Transverse colon (tissue), 4 donors: ENCODE measurements at regions not wholly inside any gene's neighbourhood (a gene's known extent, or its start where the extent isn't known, plus 50 kb on each side); places are given as distances from the start of the nearest gene placed in this dataset.

Source experiments
- DNase-seq: peaks from one replicate; pipeline ENCODE4 v3.0.0-alpha.2; 2019
- H3K27ac ChIP-seq, 4 donors: fragments of 200-600 bp; sonication (generic); 2 replicates each; pipeline ENCODE4 v1.5.1; 2016 to 2018; ENCODE audit warnings: inconsistent platforms in 4 of 4
- H3K27me3 ChIP-seq: fragments of 200-600 bp; sonication (generic); 2 replicates; pipeline ENCODE4 v1.5.1; 2017; ENCODE audit warnings: inconsistent platforms
- H3K36me3 ChIP-seq, 4 donors: fragments of 200-600 bp; sonication (generic); 2 replicates each; pipeline ENCODE4 v1.5.1; 2017 to 2019; ENCODE audit warnings: inconsistent platforms in 4 of 4
- H3K4me1 ChIP-seq, 4 donors: fragments of 200-600 bp; sonication (generic); 2 replicates each; pipeline ENCODE4 v1.5.1; 2017 to 2020; ENCODE audit warnings: inconsistent platforms in 4 of 4
- H3K4me3 ChIP-seq, 4 donors: fragments of 200-600 bp; sonication (generic); 1 replicate in 1 of 4; 2 replicates in 3 of 4; pipeline versions ENCODE4 v1.5.1 to v1.6.1; 2017 to 2019; ENCODE audit warnings: inconsistent platforms in 4 of 4
- H3K9me3 ChIP-seq, 2 donors: fragments of 200-600 bp; sonication (generic); 2 replicates each; pipeline ENCODE4 v1.5.1; 2017 to 2019; ENCODE audit warnings: inconsistent platforms in 2 of 2
- EP300 ChIP-seq: sonication (generic); formaldehyde crosslinking; IDR thresholded peaks from one replicate; pipeline ENCODE4 v1.6.1; 2017; ENCODE audit warnings: antibody characterized with exemption, low read depth
- POLR2A ChIP-seq: fragments of 450-650 bp; IDR thresholded peaks from one replicate; pipeline ENCODE4 v1.6.1; 2016; ENCODE audit warnings: antibody characterized with exemption, mild to moderate bottlenecking, moderate library complexity
- POLR2AphosphoS5 ChIP-seq, 3 donors: sonication (generic); formaldehyde crosslinking; IDR thresholded peaks; one replicate each; pipeline ENCODE4 v1.6.1; 2016; ENCODE audit warnings: antibody characterized with exemption in 3 of 3
- WGBS, 2 donors: methylation state at CpG; one replicate each; pipeline ENCODE4 v1.1.5; 2018; ENCODE audit warnings: low coverage in 1 of 2; 5-methylcytosine and 5-hydroxymethylcytosine counted together
- in situ Hi-C, 4 donors: fragments of 200-750 bp; cut with MboI; loops; one replicate each; pipeline versions ENCODE4 v1.15.0 to v1.15.1; 2017; ENCODE audit warnings: low sequenced_read_pairs in 3 of 4, low pct_ligation_motif_present in 1 of 4, low pct_unique_long_range_greater_than_20kb in 1 of 4
- intact Hi-C: fragments of 100-400 bp; cut with DNase I; formaldehyde crosslinking; loops from one replicate; pipeline ENCODE4 v1.15.1; 2023; ENCODE audit warnings: low total_unique reads
- TF ChIP-seq, protein P1 (sequence below), 5 experiments: fragments of 200-600 bp in 3 of 5; fragments of 450-650 bp in 2 of 5; sonication (generic) in 3 of 5; IDR thresholded peaks; 1 replicate in 2 of 5; 2 replicates in 3 of 5; pipeline ENCODE4 v1.5.1; 2016 to 2017; ENCODE audit warnings: antibody characterized with exemption in 5 of 5, inconsistent platforms in 3 of 5, mild to moderate bottlenecking in 2 of 5, moderate library complexity in 1 of 5

DNA sequence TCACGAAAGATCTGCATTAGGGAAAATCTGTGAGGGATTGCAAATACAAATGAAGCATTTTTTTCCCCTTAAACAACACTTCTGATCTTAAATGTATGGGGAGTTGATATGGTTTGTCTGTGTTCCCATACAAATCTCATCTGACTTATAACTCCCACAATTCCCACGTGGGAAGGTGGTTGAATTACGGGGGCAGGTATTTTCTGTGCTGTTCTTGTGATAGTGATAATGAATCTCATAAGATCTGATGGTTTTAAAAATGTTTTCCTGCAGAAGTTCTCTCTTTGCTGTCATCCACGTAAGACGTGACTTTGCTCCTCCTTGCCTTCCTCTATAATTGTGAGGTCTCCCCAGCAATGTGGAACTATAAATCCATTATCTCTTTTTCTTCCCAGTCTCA, 107.4 kb upstream of the KCNIP4 start:
- no peaks in the 10 kb centered on the region for H3K36me3 ChIP-seq
- WGBS, 2 donors, result 69 to 71% methylated on average over 5 of the region's 5 CpGs
- no peaks in the 10 kb centered on the region for H3K27me3 ChIP-seq
- H3K9me3 ChIP-seq, result no peaks in the 10 kb centered on the region
- H3K4me1 ChIP-seq, result no peaks in the 10 kb centered on the region
- no peak overlapping the region for H3K4me3 ChIP-seq
- no peak overlapping the region for H3K27ac ChIP-seq
- in situ Hi-C loops, result no loop called here
- TF ChIP-seq, protein P1, sequence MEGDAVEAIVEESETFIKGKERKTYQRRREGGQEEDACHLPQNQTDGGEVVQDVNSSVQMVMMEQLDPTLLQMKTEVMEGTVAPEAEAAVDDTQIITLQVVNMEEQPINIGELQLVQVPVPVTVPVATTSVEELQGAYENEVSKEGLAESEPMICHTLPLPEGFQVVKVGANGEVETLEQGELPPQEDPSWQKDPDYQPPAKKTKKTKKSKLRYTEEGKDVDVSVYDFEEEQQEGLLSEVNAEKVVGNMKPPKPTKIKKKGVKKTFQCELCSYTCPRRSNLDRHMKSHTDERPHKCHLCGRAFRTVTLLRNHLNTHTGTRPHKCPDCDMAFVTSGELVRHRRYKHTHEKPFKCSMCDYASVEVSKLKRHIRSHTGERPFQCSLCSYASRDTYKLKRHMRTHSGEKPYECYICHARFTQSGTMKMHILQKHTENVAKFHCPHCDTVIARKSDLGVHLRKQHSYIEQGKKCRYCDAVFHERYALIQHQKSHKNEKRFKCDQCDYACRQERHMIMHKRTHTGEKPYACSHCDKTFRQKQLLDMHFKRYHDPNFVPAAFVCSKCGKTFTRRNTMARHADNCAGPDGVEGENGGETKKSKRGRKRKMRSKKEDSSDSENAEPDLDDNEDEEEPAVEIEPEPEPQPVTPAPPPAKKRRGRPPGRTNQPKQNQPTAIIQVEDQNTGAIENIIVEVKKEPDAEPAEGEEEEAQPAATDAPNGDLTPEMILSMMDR (IDR thresholded peaks at IDR 0.05), result no peak
- TF ChIP-seq POLR2AphosphoS5 (IDR thresholded peaks at IDR 0.05), result no peak
- intact Hi-C loops, result no loop called here
- no peak for DNase-seq

DNA sequence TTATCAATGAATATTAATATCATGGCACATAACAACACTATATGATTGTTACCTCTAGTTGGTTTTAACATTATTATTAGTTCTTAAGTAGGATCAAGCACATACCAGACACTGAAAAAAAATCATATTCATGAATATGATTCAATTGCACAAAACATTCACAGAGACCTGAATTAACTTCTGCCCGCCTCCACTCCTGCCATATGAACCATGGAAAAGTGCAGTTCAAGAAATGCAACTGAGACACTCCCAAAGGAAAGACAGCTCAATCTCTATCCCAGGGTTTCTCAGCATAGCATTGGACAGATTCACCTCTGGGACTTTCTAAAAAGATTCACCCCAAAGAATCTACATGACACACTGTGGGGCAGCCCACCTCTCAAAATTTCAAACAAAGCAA, 103.5 kb upstream of the KCNIP4 start:
- Histone ChIP-seq H3K4me1 (no peaks in the 10 kb centered on the region), H3K36me3 (no peaks in the 10 kb centered on the region), H3K27ac (no peak overlapping the region), H3K4me3 (no peak overlapping the region), H3K9me3 (no peaks in the 10 kb centered on the region), H3K27me3 (no peaks in the 10 kb centered on the region)
- TF ChIP-seq POLR2A (no peak), EP300 (no peak), POLR2AphosphoS5 (IDR thresholded peaks at IDR 0.05) (no peak)
- TF ChIP-seq, protein P1 (IDR thresholded peaks at IDR 0.05), result no peak
- in situ Hi-C loops (no loop called here), intact Hi-C loops (no loop called here)
- 86 to 87% methylated on average over 1 of the region's 1 CpG for WGBS, 2 donors
- DNase-seq, result no peak

DNA sequence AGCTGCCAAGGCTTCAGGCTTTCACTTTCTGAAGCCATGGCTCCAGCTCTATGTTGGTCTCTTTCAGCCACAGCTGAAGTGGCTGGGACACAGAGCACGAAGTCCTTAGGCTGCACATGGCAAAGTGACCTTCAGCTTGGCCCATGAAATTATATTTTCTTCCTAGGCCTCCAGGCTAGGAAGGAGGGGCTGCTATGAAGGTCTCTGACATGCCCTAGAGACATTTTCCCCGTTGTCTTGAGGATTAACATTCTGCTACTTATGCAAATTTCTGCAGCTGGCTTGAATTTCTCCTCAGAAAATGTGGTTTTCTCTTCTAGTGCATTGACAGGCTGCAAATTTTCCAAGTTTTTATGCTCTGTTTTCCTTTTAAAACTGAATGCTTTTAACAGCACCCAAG, 99.8 kb upstream of the KCNIP4 start:
- Histone ChIP-seq H3K4me1 (no peaks in the 10 kb centered on the region), H3K9me3 (no peaks in the 10 kb centered on the region), H3K27ac (no peak overlapping the region), H3K4me3 (no peak overlapping the region), H3K27me3 (no peaks in the 10 kb centered on the region), H3K36me3 (no peaks in the 10 kb centered on the region)
- 0 to 47% methylated on average over 1 to 2 of the region's 2 CpGs for WGBS, 2 donors
- TF ChIP-seq EP300 (no peak), POLR2A (no peak), POLR2AphosphoS5 (IDR thresholded peaks at IDR 0.05) (no peak)
- TF ChIP-seq, protein P1 (IDR thresholded peaks at IDR 0.05), result no peak
- no peak for DNase-seq
- intact Hi-C loops (loop anchor here (10.0 kb wide), 1 partner anchor 1656 kb away; no protein-coding TSS in a partner anchor), in situ Hi-C loops (no loop called here)

DNA sequence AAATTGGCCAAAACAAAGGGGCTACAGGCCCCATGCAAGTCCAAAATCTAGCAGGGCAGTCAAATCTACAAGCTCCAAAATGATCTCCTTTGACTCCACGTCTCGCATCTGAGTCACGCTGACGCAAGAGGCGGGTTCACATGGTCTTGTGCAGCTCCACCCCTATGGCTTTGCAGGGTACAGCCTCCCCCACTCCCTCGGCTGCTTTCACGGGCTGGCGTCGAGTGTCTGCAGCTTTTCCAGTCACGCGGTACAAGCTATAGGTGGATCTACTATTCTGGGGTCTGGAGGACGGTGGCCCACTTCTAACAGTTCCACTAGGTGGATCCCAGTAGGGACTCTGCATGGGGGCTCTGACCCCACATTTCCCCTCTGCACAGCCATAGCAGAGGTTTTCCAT, 99.2 kb upstream of the KCNIP4 start:
- H3K9me3 ChIP-seq, result no peaks in the 10 kb centered on the region
- DNase-seq, result no peak
- H3K27ac ChIP-seq, result no peak overlapping the region
- H3K36me3 ChIP-seq, result no peaks in the 10 kb centered on the region
- TF ChIP-seq, protein P1 (IDR thresholded peaks at IDR 0.05), result no peak
- TF ChIP-seq EP300 (no peak), POLR2A (no peak), POLR2AphosphoS5 (IDR thresholded peaks at IDR 0.05) (no peak)
- no peaks in the 10 kb centered on the region for H3K27me3 ChIP-seq
- in situ Hi-C loops (no loop called here), intact Hi-C loops (loop anchor here (10.0 kb wide), 1 partner anchor 1657 kb away; no protein-coding TSS in a partner anchor)
- H3K4me1 ChIP-seq, result no peaks in the 10 kb centered on the region
- WGBS, 2 donors, result 94% methylated on average over 12 of the region's 12 CpGs; no CpG with 5 or more reads in 1 of the 2 donors
- no peak overlapping the region for H3K4me3 ChIP-seq
